ENCODE measurements at regions not wholly inside any gene's neighbourhood (a gene's known extent, or its start where the extent isn't known, plus 50 kb on each side); places are given as distances from the start of the nearest gene placed in this dataset.
"Not testable (repeated sequence)": the region's sequence is repeated elsewhere in the genome, so short reads cannot be mapped to it uniquely, and the experiment has no call there.

- no peaks in the 10 kb centered on the region for H3K9me3 ChIP-seq
- no peaks in the 10 kb centered on the region for H3K27me3 ChIP-seq
- TF ChIP-seq POLR2A (IDR thresholded peaks at IDR 0.05): no peak
- TF ChIP-seq, protein P1, sequence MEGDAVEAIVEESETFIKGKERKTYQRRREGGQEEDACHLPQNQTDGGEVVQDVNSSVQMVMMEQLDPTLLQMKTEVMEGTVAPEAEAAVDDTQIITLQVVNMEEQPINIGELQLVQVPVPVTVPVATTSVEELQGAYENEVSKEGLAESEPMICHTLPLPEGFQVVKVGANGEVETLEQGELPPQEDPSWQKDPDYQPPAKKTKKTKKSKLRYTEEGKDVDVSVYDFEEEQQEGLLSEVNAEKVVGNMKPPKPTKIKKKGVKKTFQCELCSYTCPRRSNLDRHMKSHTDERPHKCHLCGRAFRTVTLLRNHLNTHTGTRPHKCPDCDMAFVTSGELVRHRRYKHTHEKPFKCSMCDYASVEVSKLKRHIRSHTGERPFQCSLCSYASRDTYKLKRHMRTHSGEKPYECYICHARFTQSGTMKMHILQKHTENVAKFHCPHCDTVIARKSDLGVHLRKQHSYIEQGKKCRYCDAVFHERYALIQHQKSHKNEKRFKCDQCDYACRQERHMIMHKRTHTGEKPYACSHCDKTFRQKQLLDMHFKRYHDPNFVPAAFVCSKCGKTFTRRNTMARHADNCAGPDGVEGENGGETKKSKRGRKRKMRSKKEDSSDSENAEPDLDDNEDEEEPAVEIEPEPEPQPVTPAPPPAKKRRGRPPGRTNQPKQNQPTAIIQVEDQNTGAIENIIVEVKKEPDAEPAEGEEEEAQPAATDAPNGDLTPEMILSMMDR (IDR thresholded peaks at IDR 0.05 in 4 of 5, conservative IDR thresholded peaks at IDR 0.05 in 1 of 5): no peak
- ATAC-seq (no peak), DNase-seq (no peak)
- H3K4me3 ChIP-seq: no peak overlapping the region
- intact Hi-C loops (cut with DNase I; ENCODE audit: low total_unique reads) (no loop called here), in situ Hi-C loops (cut with MboI; ENCODE audit: low sequenced_read_pairs in 4 of 4) (no loop called here)
- no peaks in the 10 kb centered on the region for H3K4me1 ChIP-seq
- H3K36me3 ChIP-seq: no peaks in the 10 kb centered on the region
- H3K27ac ChIP-seq: no peak overlapping the region
Observed at GRCh38 chr11:106552694-106553203, 465.5 kb downstream of the GUCY1A2 start.

DNA sequence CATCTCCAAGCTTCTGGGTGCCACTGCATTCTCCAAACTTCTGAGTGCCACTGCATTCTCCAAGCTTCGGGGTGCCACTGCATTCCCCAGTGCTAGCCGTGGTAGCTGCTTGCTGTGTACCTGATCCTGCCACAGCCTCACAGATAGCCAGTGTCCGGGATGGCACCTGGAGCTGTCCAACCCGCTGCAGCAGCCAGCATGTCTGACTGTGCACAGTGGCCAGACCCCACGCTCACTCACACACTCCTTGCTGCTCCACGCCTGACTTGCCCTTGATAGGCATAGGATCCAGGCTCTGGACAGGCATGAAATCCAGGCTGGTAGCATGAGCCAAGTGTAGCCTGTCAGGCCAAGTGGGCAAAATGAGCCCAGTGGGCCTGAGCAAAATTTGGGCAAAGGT is 465.0 kb downstream of the GUCY1A2 start:
- Histone ChIP-seq H3K4me1 (no peaks in the 10 kb centered on the region), H3K4me3 (no peak overlapping the region), H3K9me3 (no peaks in the 10 kb centered on the region), H3K27me3 (no peaks in the 10 kb centered on the region), H3K36me3 (no peaks in the 10 kb centered on the region), H3K27ac (no peak overlapping the region)
- no peak for TF ChIP-seq POLR2A (IDR thresholded peaks at IDR 0.05)
- TF ChIP-seq, protein P1 (IDR thresholded peaks at IDR 0.05 in 4 of 5, conservative IDR thresholded peaks at IDR 0.05 in 1 of 5): no peak
- in situ Hi-C loops (cut with MboI; ENCODE audit: low sequenced_read_pairs in 4 of 4) (no loop called here), intact Hi-C loops (cut with DNase I; ENCODE audit: low total_unique reads) (no loop called here)
- no peak for ATAC-seq
- no peak for DNase-seq

GRCh38 chr11:106555566-106556250 is 462.6 kb downstream of the GUCY1A2 start:
- in situ Hi-C loops (cut with MboI; ENCODE audit: low sequenced_read_pairs in 4 of 4): not testable (repeated sequence)

DNA sequence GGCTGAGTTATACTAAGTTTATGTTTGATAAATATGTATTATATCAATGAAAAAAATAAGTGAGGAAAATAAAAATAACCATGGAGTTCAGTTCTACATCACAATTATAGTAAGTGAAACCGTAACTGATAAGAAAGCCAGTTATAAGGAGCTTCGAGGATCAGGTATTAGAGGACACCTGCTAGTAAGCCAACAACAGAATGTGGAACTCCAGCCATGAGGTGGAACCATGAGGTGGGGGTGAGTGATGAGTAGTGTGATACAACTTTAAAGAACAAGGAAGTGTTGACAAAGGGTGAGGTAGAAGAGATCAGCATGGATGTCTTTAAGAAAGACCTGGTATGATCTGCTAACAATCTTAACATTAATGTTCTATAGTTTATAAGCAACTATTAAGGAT is 452.9 kb downstream of the GUCY1A2 start:
- H3K9me3 ChIP-seq: no peaks in the 10 kb centered on the region
- ATAC-seq (no peak), DNase-seq (no peak)
- intact Hi-C loops (cut with DNase I; ENCODE audit: low total_unique reads): no loop called here
- H3K36me3 ChIP-seq: no peaks in the 10 kb centered on the region
- no peaks in the 10 kb centered on the region for H3K4me1 ChIP-seq
- no peak overlapping the region for H3K27ac ChIP-seq
- H3K27me3 ChIP-seq: no peaks in the 10 kb centered on the region
- TF ChIP-seq, protein P1 (IDR thresholded peaks at IDR 0.05 in 4 of 5, conservative IDR thresholded peaks at IDR 0.05 in 1 of 5): no peak
- in situ Hi-C loops (cut with MboI; ENCODE audit: low sequenced_read_pairs in 4 of 4): no loop called here
- H3K4me3 ChIP-seq: no peak overlapping the region

More at GRCh38 chr11:106555566-106556250, 462.6 kb downstream of the GUCY1A2 start:
- H3K4me3 ChIP-seq; ATAC-seq; H3K27me3 ChIP-seq; H3K36me3 ChIP-seq; intact Hi-C loops (cut with DNase I; ENCODE audit: low total_unique reads); H3K4me1 ChIP-seq; DNase-seq; H3K27ac ChIP-seq; H3K9me3 ChIP-seq: not testable (repeated sequence)

DNA sequence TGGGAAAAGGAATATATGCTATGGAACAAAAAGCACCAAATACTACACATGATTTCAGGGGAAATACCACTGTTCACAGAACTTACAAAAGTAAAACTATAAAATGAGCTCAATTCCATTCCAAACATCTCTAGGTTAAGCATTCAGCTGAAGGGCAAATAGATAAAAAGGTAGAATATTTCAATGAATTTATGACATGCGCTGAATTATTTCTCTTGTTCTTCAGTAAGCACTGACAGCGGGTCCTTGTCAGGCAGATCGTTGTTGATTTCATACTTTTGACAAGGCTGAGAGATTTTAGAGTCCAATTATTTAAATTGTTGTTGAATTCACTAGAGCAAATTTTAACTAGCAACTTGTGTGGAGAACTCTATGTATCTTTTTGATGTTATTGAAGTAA is 449.6 kb downstream of the GUCY1A2 start:
- DNase-seq (no peak), ATAC-seq (no peak)
- in situ Hi-C loops (cut with MboI; ENCODE audit: low sequenced_read_pairs in 4 of 4): no loop called here
- Histone ChIP-seq H3K27ac (no peak overlapping the region), H3K9me3 (no peaks in the 10 kb centered on the region), H3K36me3 (no peaks in the 10 kb centered on the region), H3K27me3 (no peaks in the 10 kb centered on the region), H3K4me3 (no peak overlapping the region), H3K4me1 (no peaks in the 10 kb centered on the region)
- intact Hi-C loops (cut with DNase I; ENCODE audit: low total_unique reads): no loop called here
- TF ChIP-seq POLR2A (IDR thresholded peaks at IDR 0.05): no peak
- TF ChIP-seq, protein P1 (IDR thresholded peaks at IDR 0.05 in 4 of 5, conservative IDR thresholded peaks at IDR 0.05 in 1 of 5): no peak

GRCh38 chr11:106577384-106577783 is 440.9 kb downstream of the GUCY1A2 start:
- H3K4me3 ChIP-seq; intact Hi-C loops (cut with DNase I; ENCODE audit: low total_unique reads); in situ Hi-C loops (cut with MboI; ENCODE audit: low sequenced_read_pairs in 4 of 4): not testable (repeated sequence)

More at GRCh38 chr11:106577384-106577783, 440.9 kb downstream of the GUCY1A2 start:
- DNase-seq, H3K4me1 ChIP-seq, ATAC-seq, H3K27ac ChIP-seq, H3K9me3 ChIP-seq, H3K36me3 ChIP-seq, H3K27me3 ChIP-seq: not testable (repeated sequence)
